ENCODE measurements at regions not wholly inside any gene's neighbourhood (a gene's known extent, or its start where the extent isn't known, plus 50 kb on each side); places are given as distances from the start of the nearest gene placed in this dataset.

DNA sequence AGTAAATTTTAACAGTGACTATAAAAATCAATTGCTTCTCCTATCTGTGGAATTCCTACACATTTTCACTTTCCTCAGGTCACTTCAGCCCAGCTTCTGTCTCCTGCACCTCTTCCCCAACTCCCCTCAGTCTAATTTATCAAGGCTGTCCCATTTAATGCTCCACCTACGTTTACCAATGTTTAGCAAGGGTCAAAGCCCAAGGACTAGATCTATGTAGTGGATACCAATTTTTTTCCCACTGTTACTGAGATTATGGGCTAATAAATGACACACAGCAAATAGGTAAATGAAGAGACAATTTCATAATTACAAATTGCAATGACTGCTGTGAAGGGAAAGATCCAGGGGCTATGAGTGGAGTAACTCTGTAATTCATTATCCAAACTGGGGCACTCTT is 211.5 kb upstream of the RPS23 start:
- TF ChIP-seq SRSF7 (optimal IDR thresholded peaks at IDR 0.05; ENCODE audit: low read depth, low read length) (no peak), STAG1 (CRISPR knock-in tag; IDR thresholded peaks at IDR 0.05; ENCODE audit: borderline replicate concordance) (no peak), SMARCA5 (IDR thresholded peaks at IDR 0.05) (no peak), MEF2A (IDR thresholded peaks at IDR 0.05; ENCODE audit: control insufficient read depth, low read depth, low read length) (no peak), CBFB (CRISPR knock-in tag; IDR thresholded peaks at IDR 0.05) (no peak), YY1 (IDR thresholded peaks at IDR 0.05; ENCODE audit: borderline replicate concordance in 1 of 3, control insufficient read depth in 1 of 3, extremely low read depth in 1 of 3, insufficient read depth in 3 of 3, insufficient read length in 1 of 3, insufficient replicate concordance in 2 of 3, low read depth in 1 of 3, low read length in 2 of 3) (no peak), ZC3H11A (IDR thresholded peaks at IDR 0.05; ENCODE audit: low read depth, low read length) (no peak), ZNF584 (CRISPR knock-in tag; IDR thresholded peaks at IDR 0.05; ENCODE audit: low read depth) (no peak)
- TF ChIP-seq, protein P1, sequence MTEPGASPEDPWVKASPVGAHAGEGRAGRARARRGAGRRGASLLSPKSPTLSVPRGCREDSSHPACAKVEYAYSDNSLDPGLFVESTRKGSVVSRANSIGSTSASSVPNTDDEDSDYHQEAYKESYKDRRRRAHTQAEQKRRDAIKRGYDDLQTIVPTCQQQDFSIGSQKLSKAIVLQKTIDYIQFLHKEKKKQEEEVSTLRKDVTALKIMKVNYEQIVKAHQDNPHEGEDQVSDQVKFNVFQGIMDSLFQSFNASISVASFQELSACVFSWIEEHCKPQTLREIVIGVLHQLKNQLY (CRISPR knock-in tag; conservative IDR thresholded peaks at IDR 0.05) = no peak
- TF ChIP-seq, protein P2, sequence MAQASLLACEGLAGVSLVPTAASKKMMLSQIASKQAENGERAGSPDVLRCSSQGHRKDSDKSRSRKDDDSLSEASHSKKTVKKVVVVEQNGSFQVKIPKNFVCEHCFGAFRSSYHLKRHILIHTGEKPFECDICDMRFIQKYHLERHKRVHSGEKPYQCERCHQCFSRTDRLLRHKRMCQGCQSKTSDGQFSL (CRISPR knock-in tag; IDR thresholded peaks at IDR 0.05) = no peak
- TF ChIP-seq, protein P2 (tag; IDR thresholded peaks at IDR 0.05) = no peak
